CD4-positive, alpha-beta T cell treated with Interferon alpha-2 for 1 hour (primary cell): ENCODE measurements at regions not wholly inside any gene's neighbourhood (a gene's known extent, or its start where the extent isn't known, plus 50 kb on each side); places are given as distances from the start of the nearest gene placed in this dataset.
"Not testable (repeated sequence)": the region's sequence is repeated elsewhere in the genome, so short reads cannot be mapped to it uniquely, and the experiment has no call there.

ENCODE experiments used
- DNase-seq, 2 donors: peaks; one replicate each; pipeline ENCODE4 v3.0.0-alpha.2; 2020 to 2022

GRCh38 chr5:111935835-111936234 is 178.8 kb upstream of the NREP start:
- DNase-seq: no peak

- no peak for DNase-seq
Measured at GRCh38 chr5:111935009-111935408, 178.0 kb upstream of the NREP start.

DNA sequence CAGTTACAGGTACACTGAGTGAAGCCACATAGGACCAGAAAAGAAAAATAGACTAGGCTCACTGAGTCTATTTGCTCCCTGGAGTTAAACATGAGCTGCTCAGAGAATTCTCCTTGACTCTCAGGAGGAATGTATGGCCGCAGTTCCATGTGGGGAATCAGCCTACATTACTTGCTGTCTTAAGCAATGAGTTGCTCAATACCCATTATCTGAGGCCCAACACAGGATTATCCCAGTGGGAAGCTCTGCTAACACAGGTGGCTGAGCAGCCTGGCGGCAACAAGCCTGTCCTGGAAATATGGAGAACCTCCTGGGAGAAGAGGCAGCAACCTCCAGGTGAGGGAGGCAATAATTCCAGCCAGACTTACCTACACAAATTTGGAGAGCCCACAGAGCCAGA is 177.5 kb upstream of the NREP start:
- no peak for DNase-seq

DNA sequence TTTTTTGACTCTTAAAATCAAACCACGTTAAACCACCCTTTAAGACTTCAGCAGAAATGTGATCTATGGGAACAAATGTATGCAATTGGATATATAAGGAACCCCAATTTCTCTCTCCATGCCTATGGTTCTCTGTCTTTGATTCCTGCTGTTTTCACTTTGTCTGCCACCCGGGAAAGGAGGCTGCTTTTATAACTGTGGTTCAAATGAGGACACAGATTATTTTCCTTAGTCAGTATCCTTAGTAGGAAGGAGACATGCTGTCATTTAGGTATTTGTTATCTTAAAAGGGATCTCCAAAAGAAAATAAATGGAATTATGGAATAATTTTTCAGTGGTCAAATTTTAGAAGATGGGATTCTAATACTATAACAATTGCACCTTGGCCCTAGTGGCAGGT is 176.1 kb upstream of the NREP start:
- DNase-seq: no peak

DNA sequence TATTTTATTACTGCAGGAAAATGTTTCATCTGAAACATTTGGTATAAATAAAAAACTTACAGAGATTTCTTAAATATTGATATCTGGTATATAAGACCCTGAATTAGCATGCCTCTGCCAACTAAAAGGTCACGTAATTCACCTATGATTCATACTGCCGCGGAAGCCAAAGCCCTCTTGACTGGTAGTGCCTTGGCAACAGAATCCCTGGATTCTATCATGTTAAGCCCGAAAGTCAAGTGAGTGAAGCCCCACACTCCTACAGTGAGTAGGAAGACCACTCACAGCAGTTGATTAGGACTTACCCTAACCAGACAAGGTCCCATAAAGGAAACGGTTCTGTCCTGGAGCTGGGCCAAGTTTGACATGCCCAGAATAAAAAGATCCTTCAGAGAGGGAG is 175.6 kb upstream of the NREP start:
- no peak for DNase-seq

- DNase-seq: no peak
Measured at GRCh38 chr5:111932199-111932598, 175.2 kb upstream of the NREP start.

GRCh38 chr5:111931655-111932054 is 174.7 kb upstream of the NREP start:
- no peak for DNase-seq

GRCh38 chr5:111930905-111931461 is 174.0 kb upstream of the NREP start:
- peak in 1 of 2 donors; percentile 12 for DNase-seq

DNA sequence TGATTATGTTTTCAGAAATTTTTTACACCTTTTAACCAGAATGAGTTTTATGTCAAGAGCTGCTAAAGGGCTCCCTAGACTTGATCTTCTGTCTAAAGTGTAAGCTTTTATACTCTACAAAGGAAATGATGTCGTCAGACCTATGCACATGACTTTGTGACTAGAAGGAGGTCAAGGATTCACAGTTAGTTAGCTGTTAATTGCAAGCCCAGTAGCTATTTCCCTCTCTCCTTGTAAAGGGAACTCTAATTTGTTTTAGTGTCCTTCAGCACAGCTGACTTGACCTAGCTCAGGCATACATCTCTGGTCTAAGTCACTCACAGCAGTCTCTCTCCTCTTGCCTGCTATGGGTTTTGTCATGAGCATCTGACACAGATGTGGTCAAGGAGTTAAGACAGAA is 173.5 kb upstream of the NREP start:
- no peak for DNase-seq

GRCh38 chr5:111929867-111930266 is 172.9 kb upstream of the NREP start:
- peak in 1 of 2 donors; percentile 2 for DNase-seq

GRCh38 chr5:111929261-111929660 is 172.3 kb upstream of the NREP start:
- DNase-seq: no peak

DNA sequence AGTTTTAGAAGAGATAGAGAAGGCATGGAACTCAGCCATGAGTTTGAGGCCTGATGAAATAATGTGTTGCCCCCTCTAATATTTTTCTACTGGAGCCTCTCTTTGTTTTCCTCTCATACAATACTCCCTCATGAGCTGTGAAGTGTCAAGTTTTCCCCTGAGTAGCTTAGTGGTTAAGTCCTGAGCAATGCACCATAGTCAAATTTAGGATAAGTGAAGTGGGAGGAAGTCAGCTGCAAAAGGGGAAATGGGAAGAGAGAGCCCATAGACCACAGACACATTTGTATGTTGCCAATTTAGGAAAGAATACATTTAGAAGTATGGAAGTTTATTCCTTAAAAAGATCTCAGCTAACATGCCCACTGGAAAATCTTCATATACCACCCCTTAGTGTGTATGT is 171.5 kb upstream of the NREP start:
- no peak for DNase-seq

DNA sequence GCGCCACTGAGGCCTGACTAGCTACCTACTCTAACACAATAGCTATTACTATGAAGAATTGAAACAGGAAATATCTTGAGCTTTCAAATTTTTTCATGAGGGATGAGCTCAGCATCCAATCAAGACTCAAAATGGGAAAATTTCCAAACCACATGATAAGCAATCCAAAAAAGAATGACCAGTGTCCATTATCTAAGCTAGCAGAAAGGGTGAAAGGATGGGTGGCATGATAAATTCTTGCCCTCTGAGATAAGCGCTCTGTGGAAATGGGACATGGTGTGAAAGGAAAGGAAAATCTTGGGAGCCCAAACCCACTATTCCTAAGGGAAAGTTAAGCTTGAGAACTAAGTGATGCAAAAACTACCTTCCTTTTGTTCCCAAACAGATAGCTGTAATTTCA is 170.2 kb upstream of the NREP start:
- no peak for DNase-seq

- no peak for DNase-seq
Measured at GRCh38 chr5:111926026-111926425, 169.0 kb upstream of the NREP start.

DNA sequence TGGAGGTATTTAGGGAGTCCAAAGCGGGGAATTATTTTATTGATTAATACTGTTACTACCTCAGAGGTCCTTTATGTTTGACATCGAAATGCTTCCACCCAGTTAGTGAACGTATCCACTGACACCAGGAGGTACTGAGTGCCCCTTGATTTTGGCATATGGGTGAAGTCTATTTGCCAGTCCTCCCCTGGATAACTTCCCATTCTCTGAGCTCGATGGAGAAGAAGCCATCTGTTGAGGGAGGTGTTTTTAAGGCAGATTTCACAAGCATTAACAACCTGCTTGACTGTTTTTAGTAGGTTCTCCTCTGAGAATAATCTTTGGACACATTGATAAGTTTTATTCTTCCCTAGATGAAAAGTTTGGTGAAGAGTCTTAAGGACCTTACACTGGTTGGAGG is 165.3 kb upstream of the NREP start:
- DNase-seq: no peak

GRCh38 chr5:111921691-111922090 is 164.7 kb upstream of the NREP start:
- not testable (repeated sequence) for DNase-seq

DNA sequence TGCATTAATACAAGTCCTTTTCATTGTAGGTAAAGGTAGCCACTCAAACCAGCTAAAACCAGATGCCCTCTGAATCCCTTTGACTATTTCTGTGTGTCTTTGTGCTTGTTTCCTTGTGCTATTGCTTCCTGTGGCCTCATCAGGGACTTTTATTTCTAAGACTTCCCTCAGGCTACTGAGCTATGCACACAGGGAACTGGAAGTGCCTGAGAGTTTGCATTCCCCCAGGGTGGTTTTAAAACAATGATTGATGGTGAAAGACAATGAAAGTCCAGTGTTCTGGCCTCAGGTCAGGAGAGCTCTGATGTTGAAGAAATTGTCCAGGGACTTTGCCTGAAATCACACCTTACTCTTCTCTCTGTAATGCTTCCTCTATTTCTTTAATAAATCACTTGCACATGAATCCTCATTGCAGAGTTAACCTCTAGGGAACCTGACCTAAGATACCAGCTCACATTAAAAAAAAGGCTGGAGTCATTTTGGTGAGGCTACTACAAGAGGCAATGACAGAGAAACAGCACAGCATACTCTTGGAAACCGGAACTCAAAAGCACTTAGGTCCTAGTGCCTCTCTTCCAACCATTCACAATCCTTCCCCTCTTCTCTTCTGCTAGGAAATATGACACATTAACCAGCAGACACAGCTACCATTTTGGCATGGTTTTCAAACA is 158.1 kb upstream of the NREP start:
- DNase-seq: no peak

- DNase-seq: no peak
Measured at GRCh38 chr5:111902436-111902835, 145.4 kb upstream of the NREP start.

DNA sequence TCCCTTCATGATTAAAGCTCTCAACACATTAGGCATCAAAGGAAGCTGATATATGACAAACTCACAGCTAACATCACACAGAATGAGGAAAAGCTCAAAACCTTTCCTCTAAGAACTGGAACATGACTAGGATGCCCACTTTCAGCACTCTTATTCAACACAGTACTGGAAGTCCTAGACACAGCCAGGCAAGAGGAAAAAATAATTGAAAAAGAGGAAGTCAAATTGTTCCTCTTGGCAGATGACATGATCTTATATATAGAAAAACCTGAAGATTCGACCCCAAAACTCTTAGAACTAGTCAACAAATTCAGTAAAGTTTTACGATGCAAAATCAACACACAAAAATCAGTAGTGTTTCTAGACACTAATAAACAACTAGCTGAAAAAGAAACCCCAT is 144.3 kb upstream of the NREP start:
- no peak for DNase-seq

DNA sequence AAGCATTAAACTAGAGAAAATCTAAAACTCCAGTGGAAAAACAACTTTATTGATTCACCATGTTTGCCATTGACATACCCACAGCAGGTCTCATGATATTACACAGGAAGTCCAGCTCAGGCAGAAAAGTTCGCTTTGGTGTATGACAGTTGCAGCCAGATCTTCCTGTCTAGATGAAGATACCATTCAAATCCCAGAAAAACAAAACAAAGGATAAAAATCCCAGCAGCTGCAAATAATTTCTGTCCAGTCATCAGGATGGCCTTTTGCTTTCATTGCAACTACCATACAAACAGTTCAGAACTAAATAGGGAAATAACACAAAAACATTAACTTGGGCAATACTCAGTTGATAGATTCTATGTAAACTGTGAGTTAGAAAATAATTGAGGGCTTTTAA is 136.0 kb upstream of the NREP start:
- no peak for DNase-seq

DNA sequence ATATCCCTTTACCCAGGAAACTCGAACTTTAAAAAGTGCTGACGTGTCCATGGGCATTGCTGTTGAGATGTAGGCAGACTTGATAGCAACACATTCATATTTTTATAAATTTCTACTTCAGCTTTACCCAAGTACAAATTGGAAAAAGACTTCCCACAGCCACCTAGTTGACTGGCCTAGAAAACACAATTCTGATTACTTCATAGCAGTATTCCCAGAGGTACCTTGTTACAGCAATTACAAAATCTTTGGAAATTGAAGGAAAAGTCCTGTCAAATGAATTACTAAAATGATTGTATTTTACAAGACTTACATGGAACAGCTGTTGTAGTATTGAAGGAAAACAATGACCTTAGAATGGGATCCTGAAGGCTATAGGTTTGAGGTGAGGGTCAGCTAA is 130.7 kb upstream of the NREP start:
- DNase-seq: no peak

GRCh38 chr5:111869681-111870080 is 112.7 kb upstream of the NREP start:
- no peak for DNase-seq

GRCh38 chr5:111865356-111865755 is 108.4 kb upstream of the NREP start:
- DNase-seq: no peak

DNA sequence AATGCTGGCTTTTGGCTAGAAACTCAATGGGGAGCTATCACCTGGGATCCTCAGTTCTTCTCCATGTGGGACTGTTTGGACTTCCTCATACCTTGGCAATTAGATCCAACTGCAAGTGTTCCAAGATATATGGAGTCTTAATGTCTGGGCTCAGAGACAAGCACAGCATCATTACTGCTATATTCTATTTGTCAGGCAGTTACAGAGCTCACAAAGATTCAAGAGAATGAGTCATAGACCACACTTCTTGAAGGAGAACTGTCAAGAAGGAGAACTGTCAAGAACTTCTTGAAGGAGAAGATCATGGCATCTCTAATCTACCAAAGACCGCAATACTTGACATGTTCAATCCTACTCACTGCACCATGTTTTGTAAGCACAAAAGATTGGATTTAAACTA is 106.8 kb upstream of the NREP start:
- DNase-seq: no peak

DNA sequence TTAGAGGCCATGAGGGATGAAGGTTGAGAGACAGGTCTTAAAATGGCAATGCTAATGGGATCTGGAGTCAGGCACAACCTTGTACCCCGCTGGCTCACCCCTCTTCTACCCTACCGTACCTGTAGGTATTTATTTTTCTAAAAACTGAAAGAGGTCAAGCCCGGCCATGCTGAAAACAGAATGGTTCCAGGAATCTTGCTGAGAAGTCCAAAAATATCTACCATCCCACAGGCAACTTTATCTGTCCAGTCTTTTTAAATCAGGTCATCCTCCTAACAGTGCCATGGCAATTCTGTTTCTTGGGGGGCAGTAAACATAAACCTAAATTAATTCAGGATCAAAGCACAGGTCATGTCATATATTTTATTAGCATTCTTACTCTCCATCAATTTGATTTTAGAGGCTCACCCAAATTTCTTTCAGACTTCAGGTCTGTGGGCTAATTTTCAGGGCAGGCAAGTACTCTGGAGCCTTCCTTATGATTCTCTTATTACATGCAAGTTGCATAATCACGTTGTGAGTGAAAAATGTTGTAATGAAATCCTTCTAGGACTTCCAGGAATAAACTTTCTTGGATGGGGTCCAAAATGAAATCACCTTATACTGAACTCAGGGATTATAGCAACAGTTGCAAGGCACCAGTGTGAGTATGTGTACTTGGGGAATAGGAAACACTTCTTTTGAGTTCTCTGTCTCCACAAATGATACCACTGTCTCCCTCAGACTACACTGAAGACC is 102.7 kb upstream of the NREP start:
- DNase-seq: no peak
